HepG2 (cell line): ENCODE measurements at regions not wholly inside any gene's neighbourhood (a gene's known extent, or its start where the extent isn't known, plus 50 kb on each side); places are given as distances from the start of the nearest gene placed in this dataset.

Experiments used
- ATAC-seq: fragments of 200-7000 bp; cut with Tn5 transposase; 3 replicates; pipeline ENCODE4 v1.9.1; 2020; ENCODE audit warnings: mild to moderate bottlenecking, moderate library complexity
- BruUV-seq: library from RNA; stranded (reverse); fragments of 400-500 nt; replicated peaks from 2 replicates; lab custom pipeline; 2021; lab: Mats Ljungman, UMichigan
- CTCF ChIA-PET: fragments of 300-600 bp; formaldehyde crosslinking; extraction: SDS; loops from one replicate; lab custom pipeline; 2021; ENCODE audit warnings: low total read pairs, inconsistent platforms, low intra/inter-chr PET ratio; lab: Yijun Ruan, JAX
- POLR2A ChIA-PET: fragments of 350-600 bp; sonication (Branson Sonifier 250); formaldehyde crosslinking; loops from one replicate; lab custom pipeline; 2020; ENCODE audit warnings: antibody characterized with exemption, inconsistent platforms; lab: Yijun Ruan, JAX
- DNase-seq: peaks from one replicate; pipeline ENCODE4 v3.0.0-alpha.2; 2015; ENCODE audit warnings: low spot score
- FAIRE-seq: peaks from 3 replicates; lab custom pipeline; 2011; peaks lifted over from hg19 to GRCh38; lab: Jason Lieb, UNC
- H2AFZ ChIP-seq: one replicate; pipeline ENCODE4 v1.6.1; 2011; ENCODE audit warnings: low read length, inconsistent platforms
- H3K27ac ChIP-seq: fragments of 300-600 bp; 3 replicates; pipeline ENCODE4 v1.8.0; 2011; ENCODE audit warnings: mixed run types, mild to moderate bottlenecking, mixed read lengths, low read length, inconsistent platforms; ENCODE audit not compliant: insufficient read depth; ENCODE audit errors: extremely low read length
- H3K27me3 ChIP-seq, 2 experiments: fragments of 200-600 bp in 1 of 2; 2 replicates in 1 of 2; 3 replicates in 1 of 2; pipeline versions ENCODE4 v1.6.0 to v1.8.0; 2011; ENCODE audit warnings: low read length in 2 of 2, mild to moderate bottlenecking in 2 of 2, moderate library complexity in 2 of 2, inconsistent platforms in 1 of 2; ENCODE audit not compliant: insufficient read depth in 2 of 2, control insufficient read depth in 1 of 2
- H3K36me3 ChIP-seq, 2 experiments: fragments of 200-600 bp in 1 of 2; replicated peaks in 1 of 2; 2 replicates in 1 of 2; 3 replicates in 1 of 2; pipeline versions ENCODE4 v1.5.1 to v1.8.0; 2011; ENCODE audit warnings: low read length in 2 of 2, inconsistent platforms in 1 of 2; ENCODE audit not compliant: insufficient read depth in 2 of 2, control insufficient read depth in 1 of 2
- H3K4me1 ChIP-seq: 2 replicates; pipeline ENCODE4 v1.5.1; 2012; ENCODE audit warnings: low read length, inconsistent platforms; ENCODE audit not compliant: insufficient read depth
- H3K4me2 ChIP-seq: 2 replicates; pipeline ENCODE4 v1.6.0; 2011; ENCODE audit warnings: low read depth, low read length, inconsistent platforms
- H3K4me3 ChIP-seq, 3 experiments: fragments of 200-600 bp in 1 of 3; sonication (generic), shearing (Covaris generic) in 1 of 3; replicated peaks in 1 of 3; 2 replicates each; pipeline ENCODE4 v1.5.1; 2011 to 2016; ENCODE audit warnings: low read length in 3 of 3, inconsistent platforms in 2 of 3, low read depth in 2 of 3, mild to moderate bottlenecking in 2 of 3, control low read depth in 1 of 3, mixed read lengths in 1 of 3; ENCODE audit not compliant: insufficient read depth in 1 of 3
- H3K79me2 ChIP-seq: one replicate; pipeline ENCODE4 v1.6.1; 2011; ENCODE audit warnings: low read length, inconsistent platforms; ENCODE audit not compliant: insufficient read depth
- H3K9ac ChIP-seq: 2 replicates; pipeline ENCODE4 v1.6.0; 2011; ENCODE audit warnings: mild to moderate bottlenecking, low read depth, low read length, inconsistent platforms; ENCODE audit not compliant: insufficient read depth
- H3K9me3 ChIP-seq: 2 replicates; pipeline ENCODE4 v1.5.1; 2012; ENCODE audit warnings: mild to moderate bottlenecking, low read length
- H4K20me1 ChIP-seq: 2 replicates; pipeline ENCODE4 v1.6.0; 2011; ENCODE audit warnings: inconsistent platforms, mild to moderate bottlenecking, low read length, moderate library complexity; ENCODE audit not compliant: insufficient read depth
- ATF1 ChIP-seq: IDR thresholded peaks from 2 replicates; pipeline ENCODE4 v1.6.1; 2016; ENCODE audit warnings: mild to moderate bottlenecking, control low read depth
- BATF2 ChIP-seq: sonication (generic); formaldehyde crosslinking; IDR thresholded peaks from 2 replicates; pipeline ENCODE4 v1.8.0; 2022; ENCODE audit warnings: mild to moderate bottlenecking, missing genetic modification reagents, moderate library complexity
- CENPX ChIP-seq: sonication (generic); formaldehyde crosslinking; IDR thresholded peaks from 2 replicates; pipeline ENCODE4 v1.9.0; 2021; ENCODE audit warnings: mild to moderate bottlenecking, missing genetic modification reagents, moderate library complexity
- CREM ChIP-seq, 2 experiments: sonication (generic) in 1 of 2; formaldehyde crosslinking in 1 of 2; IDR thresholded peaks; 2 replicates each; pipeline versions ENCODE4 v1.4.0 to v1.6.1; 2016 to 2020; ENCODE audit warnings: antibody characterized with exemption in 1 of 2, mild to moderate bottlenecking in 1 of 2, missing genetic modification reagents in 1 of 2
- DNMT1 ChIP-seq: sonication (generic); formaldehyde crosslinking; IDR thresholded peaks from 2 replicates; pipeline ENCODE4 v1.5.1; 2020; ENCODE audit warnings: mild to moderate bottlenecking, missing genetic modification reagents
- DNMT3B ChIP-seq: conservative IDR thresholded peaks from 2 replicates; pipeline ENCODE4 v1.6.1; 2016; ENCODE audit warnings: missing biosample characterization, control low read depth
- E2F1 ChIP-seq: sonication (generic); formaldehyde crosslinking; IDR thresholded peaks from 2 replicates; pipeline ENCODE4 v1.5.0; 2020; ENCODE audit warnings: missing genetic modification reagents
- FOXP1 ChIP-seq, 2 experiments: fragments of 450-650 bp in 1 of 2; IDR thresholded peaks; 2 replicates each; pipeline ENCODE4 v1.6.1; 2017 to 2018; ENCODE audit warnings: antibody characterized with exemption in 1 of 2
- HDAC1 ChIP-seq: sonication (generic); formaldehyde crosslinking; IDR thresholded peaks from 2 replicates; pipeline ENCODE4 v1.5.1; 2020; ENCODE audit warnings: mild to moderate bottlenecking, missing genetic modification reagents
- HMGXB4 ChIP-seq, 2 experiments: sonication (generic) in 1 of 2; formaldehyde crosslinking in 1 of 2; IDR thresholded peaks; 2 replicates each; pipeline versions ENCODE4 v1.4.0 to v1.6.1; 2018 to 2020; ENCODE audit warnings: missing genetic modification reagents in 2 of 2, borderline replicate concordance in 1 of 2, low read depth in 1 of 2, mild to moderate bottlenecking in 1 of 2, missing biosample characterization in 1 of 2
- MLLT10 ChIP-seq: sonication (generic); formaldehyde crosslinking; IDR thresholded peaks from 2 replicates; pipeline ENCODE4 v1.4.0; 2020; ENCODE audit warnings: missing genetic modification reagents
- NFE2 ChIP-seq: sonication (generic); formaldehyde crosslinking; IDR thresholded peaks from 2 replicates; pipeline ENCODE4 v1.4.0; 2020; ENCODE audit warnings: missing genetic modification reagents
- PITX1 ChIP-seq: sonication (generic); formaldehyde crosslinking; IDR thresholded peaks from 2 replicates; pipeline ENCODE4 v1.5.1; 2020; ENCODE audit warnings: mild to moderate bottlenecking, missing genetic modification reagents
- RAD51 ChIP-seq: fragments of 450-650 bp; IDR thresholded peaks from 2 replicates; pipeline ENCODE4 v1.6.1; 2016; ENCODE audit warnings: borderline replicate concordance
- SMAD3 ChIP-seq: sonication (generic); formaldehyde crosslinking; IDR thresholded peaks from 2 replicates; pipeline ENCODE4 v1.4.0; 2020; ENCODE audit warnings: missing genetic modification reagents
- SNRNP70 ChIP-seq: fragments of 200-400 bp; formaldehyde crosslinking; IDR thresholded peaks from 2 replicates; pipeline ENCODE4 v1.6.1; 2017; ENCODE audit warnings: mild to moderate bottlenecking, low read depth, low read length, moderate library complexity
- SP140L ChIP-seq: sonication (generic); formaldehyde crosslinking; IDR thresholded peaks from 2 replicates; pipeline ENCODE4 v1.4.0; 2020; ENCODE audit warnings: missing genetic modification reagents, borderline replicate concordance
- YEATS4 ChIP-seq: sonication (generic); formaldehyde crosslinking; IDR thresholded peaks from 2 replicates; pipeline ENCODE4 v1.4.0; 2020; ENCODE audit warnings: missing genetic modification reagents, borderline replicate concordance
- ZBTB42 ChIP-seq: sonication (generic); formaldehyde crosslinking; IDR thresholded peaks from 2 replicates; pipeline ENCODE4 v1.5.0; 2020; ENCODE audit warnings: mild to moderate bottlenecking, missing genetic modification reagents
- ZKSCAN8 ChIP-seq: IDR thresholded peaks from 2 replicates; pipeline ENCODE4 v1.6.1; 2016; ENCODE audit warnings: borderline replicate concordance, missing genetic modification reagents, missing compliant biosample characterization
- ZNF12 ChIP-seq: sonication (generic); formaldehyde crosslinking; IDR thresholded peaks from 2 replicates; pipeline ENCODE4 v1.5.0; 2020; ENCODE audit warnings: missing genetic modification reagents
- ZNF136 ChIP-seq: sonication (generic); formaldehyde crosslinking; IDR thresholded peaks from 2 replicates; pipeline ENCODE4 v1.8.1; 2022; ENCODE audit warnings: low read depth, mild to moderate bottlenecking, moderate library complexity, missing genetic modification reagents
- ZNF253 ChIP-seq: sonication (generic); formaldehyde crosslinking; IDR thresholded peaks from 2 replicates; pipeline ENCODE4 v1.8.0; 2022; ENCODE audit warnings: mild to moderate bottlenecking, missing genetic modification reagents, borderline replicate concordance
- ZNF747 ChIP-seq: sonication (generic); formaldehyde crosslinking; IDR thresholded peaks from 2 replicates; pipeline ENCODE4 v1.8.1; 2023; ENCODE audit warnings: missing genetic modification reagents, mild to moderate bottlenecking, borderline replicate concordance
- ZNF879 ChIP-seq: sonication (generic); formaldehyde crosslinking; IDR thresholded peaks from 2 replicates; pipeline ENCODE4 v1.8.1; 2023; ENCODE audit warnings: missing genetic modification reagents
- WGBS: methylation state at CpG from one replicate; pipeline ENCODE4 v1.1.6; 2017; ENCODE audit warnings: low lambda C conversion rate; 5-methylcytosine and 5-hydroxymethylcytosine counted together
- in situ Hi-C: cut with HindIII; loops from 2 replicates; pipeline ENCODE4 v1.10.0; 2017; ENCODE audit warnings: low pct_unique_long_range_greater_than_20kb; ENCODE audit not compliant: extremely low pct_ligation_motif_present
- intact Hi-C: fragments of 100-400 bp; cut with micrococcal nuclease; formaldehyde crosslinking; loops from one replicate; pipeline ENCODE4 v1.10.0; 2022; ENCODE audit not compliant: unreplicated experiment

GRCh38 chr5:4245076-4245475 lies 649.4 kb downstream of the IRX1 start (continued):
- TF ChIP-seq E2F1 (no peak), PITX1 (CRISPR knock-in tag) (no peak), ZNF747 (no peak), ZNF253 (no peak), ZKSCAN8 (CRISPR knock-in tag) (no peak), ZBTB42 (no peak)

- in situ Hi-C loops = no loop called here
These were observed 649.9 kb downstream of the IRX1 start for GRCh38 chr5:4245511-4245910.

More at GRCh38 chr5:4245511-4245910, 649.9 kb downstream of the IRX1 start:
- Histone ChIP-seq H4K20me1 (no peaks in the 10 kb centered on the region), H3K4me2 (no peak overlapping the region), H3K4me1 (no peaks in the 10 kb centered on the region), H3K9me3 (peaks cover 34% of the 10 kb centered on the region), H3K4me3 (no peak overlapping the region), H3K27me3 (no peaks in the 10 kb centered on the region), H3K79me2 (no peaks in the 10 kb centered on the region), H3K9ac (no peak overlapping the region), H3K27ac (no peak overlapping the region), H2AFZ (no peak overlapping the region), H3K36me3 (no peaks in the 10 kb centered on the region)
- FAIRE-seq = no peak
- ChIA-PET CTCF (no interaction called here), POLR2A (no interaction called here)
- 15% methylated on average over 10 of the region's 10 CpGs for WGBS
- intact Hi-C loops = no loop called here
- no TSS peak for BruUV-seq
- DNase-seq = no peak
- no peak for ATAC-seq
- TF ChIP-seq SMAD3 = no peak
- TF ChIP-seq SP140L (CRISPR knock-in tag) = no peak
- TF ChIP-seq ZNF12 (CRISPR knock-in tag) = no peak
- no peak for TF ChIP-seq DNMT1 (CRISPR knock-in tag)
- no peak for TF ChIP-seq HMGXB4 (CRISPR knock-in tag; IDR thresholded peaks at IDR 0.05; ENCODE audit: borderline replicate concordance in 1 of 2, low read depth in 1 of 2)
- TF ChIP-seq MLLT10 = no peak
- no peak for TF ChIP-seq CENPX (CRISPR knock-in tag)
- no peak for TF ChIP-seq DNMT3B (CRISPR knock-in tag)
- no peak for TF ChIP-seq RAD51
- TF ChIP-seq ATF1 (CRISPR knock-in tag) = no peak
- TF ChIP-seq BATF2 (CRISPR knock-in tag) = no peak
- TF ChIP-seq YEATS4 (CRISPR knock-in tag) = no peak
- TF ChIP-seq ZNF879 = no peak
- TF ChIP-seq SNRNP70 = no peak
- no peak for TF ChIP-seq HDAC1 (CRISPR knock-in tag)
- TF ChIP-seq ZNF136 (CRISPR knock-in tag) = no peak
- no peak for TF ChIP-seq NFE2
- TF ChIP-seq FOXP1 (IDR thresholded peaks at IDR 0.05) = no peak
- TF ChIP-seq FOXP1 (CRISPR knock-in tag; IDR thresholded peaks at IDR 0.05) = no peak
- TF ChIP-seq CREM (IDR thresholded peaks at IDR 0.05) = no peak
- no peak for TF ChIP-seq CREM (CRISPR knock-in tag; IDR thresholded peaks at IDR 0.05)
- TF ChIP-seq, all 625 proteins: peak for 0
